ENCODE measurements at regions not wholly inside any gene's neighbourhood (a gene's known extent, or its start where the extent isn't known, plus 50 kb on each side); places are given as distances from the start of the nearest gene placed in this dataset.
"Not testable (repeated sequence)": the region's sequence is repeated elsewhere in the genome, so short reads cannot be mapped to it uniquely, and the experiment has no call there.

GRCh38 chr7:97928844-97929243 is 56.6 kb upstream of the ASNS start:
- not testable (repeated sequence) for DNase-seq

- DNase-seq = peak; percentile 93
Observed at GRCh38 chr7:97927790-97928748, 55.9 kb upstream of the ASNS start.

Measured in activated CD8-positive, alpha-beta memory T cell treated with anti-CD3 and anti-CD28 coated beads for 24 hours (primary cell).